MM.1S (cell line): ENCODE measurements at regions not wholly inside any gene's neighbourhood (a gene's known extent, or its start where the extent isn't known, plus 50 kb on each side); places are given as distances from the start of the nearest gene placed in this dataset.
"Not testable (repeated sequence)": the region's sequence is repeated elsewhere in the genome, so short reads cannot be mapped to it uniquely, and the experiment has no call there.

Experiments
- DNase-seq: peaks from one replicate; pipeline ENCODE4 v3.0.0-alpha.2; 2015
- H2AFZ ChIP-seq: fragments of 300-600 bp; sonication (generic); 2 replicates; pipeline ENCODE4 v1.6.0; 2016; ENCODE audit warnings: antibody characterized with exemption, low read length
- H3F3A ChIP-seq: fragments of 300-600 bp; sonication (generic); 2 replicates; pipeline ENCODE4 v1.6.1; 2016; ENCODE audit warnings: mild to moderate bottlenecking, antibody characterized with exemption, low read length, moderate library complexity, mixed read lengths; ENCODE audit not compliant: insufficient read depth
- H3K27ac ChIP-seq: fragments of 300-600 bp; sonication (generic); 2 replicates; pipeline ENCODE4 v1.5.1; 2016; ENCODE audit warnings: mild to moderate bottlenecking, low read length
- H3K27me3 ChIP-seq: fragments of 300-600 bp; sonication (generic); replicated peaks from 2 replicates; pipeline ENCODE4 v1.6.0; 2016; ENCODE audit warnings: low read length; ENCODE audit not compliant: insufficient read depth
- H3K36me3 ChIP-seq: fragments of 300-600 bp; sonication (generic); replicated peaks from 2 replicates; pipeline ENCODE4 v1.6.1; 2016; ENCODE audit warnings: mild to moderate bottlenecking, low read length, mixed read lengths; ENCODE audit not compliant: insufficient read depth
- H3K4me1 ChIP-seq: fragments of 300-600 bp; sonication (generic); 2 replicates; pipeline ENCODE4 v1.6.1; 2016; ENCODE audit warnings: low read length, mixed read lengths
- H3K4me2 ChIP-seq: fragments of 300-600 bp; sonication (generic); 2 replicates; pipeline ENCODE4 v1.6.0; 2016; ENCODE audit warnings: low read depth, low read length
- H3K4me3 ChIP-seq: fragments of 300-600 bp; sonication (generic); 2 replicates; pipeline ENCODE4 v1.5.1; 2016; ENCODE audit warnings: low read length, mixed read lengths
- H3K79me2 ChIP-seq: fragments of 300-600 bp; sonication (generic); 2 replicates; pipeline ENCODE4 v1.6.1; 2016; ENCODE audit warnings: mixed run types, low read length, mixed read lengths
- H3K9ac ChIP-seq: fragments of 300-600 bp; sonication (generic); 2 replicates; pipeline ENCODE4 v1.6.1; 2016; ENCODE audit warnings: low read length, mixed read lengths
- H3K9me2 ChIP-seq: fragments of 300-600 bp; sonication (generic); replicated peaks from 2 replicates; pipeline ENCODE4 v1.6.1; 2016; ENCODE audit warnings: mild to moderate bottlenecking, low read length, mixed read lengths; ENCODE audit not compliant: insufficient read depth
- H3K9me3 ChIP-seq: fragments of 300-600 bp; sonication (generic); replicated peaks from 2 replicates; pipeline ENCODE4 v1.6.1; 2016; ENCODE audit warnings: mild to moderate bottlenecking, low read length, mixed read lengths; ENCODE audit not compliant: insufficient read depth
- H4K20me1 ChIP-seq: fragments of 300-600 bp; sonication (generic); 2 replicates; pipeline ENCODE4 v1.6.1; 2016; ENCODE audit warnings: mild to moderate bottlenecking, low read length, moderate library complexity, mixed read lengths; ENCODE audit not compliant: insufficient read depth
- EZH2 ChIP-seq: fragments of 300-600 bp; sonication (generic); optimal IDR thresholded peaks from 2 replicates; pipeline ENCODE3; 2017; ENCODE audit warnings: low read depth, mild to moderate bottlenecking, antibody characterized with exemption, low read length, mixed read lengths
- EZH2phosphoT487 ChIP-seq: fragments of 300-600 bp; sonication (generic); IDR thresholded peaks from 2 replicates; pipeline ENCODE4 v1.6.1; 2018; ENCODE audit warnings: antibody characterized with exemption, low read length
- TF ChIP-seq, protein P1 (sequence below): fragments of 300-600 bp; sonication (generic); IDR thresholded peaks from 2 replicates; pipeline ENCODE4 v1.5.1; 2016; ENCODE audit warnings: antibody characterized with exemption, low read length, mixed read lengths

DNA sequence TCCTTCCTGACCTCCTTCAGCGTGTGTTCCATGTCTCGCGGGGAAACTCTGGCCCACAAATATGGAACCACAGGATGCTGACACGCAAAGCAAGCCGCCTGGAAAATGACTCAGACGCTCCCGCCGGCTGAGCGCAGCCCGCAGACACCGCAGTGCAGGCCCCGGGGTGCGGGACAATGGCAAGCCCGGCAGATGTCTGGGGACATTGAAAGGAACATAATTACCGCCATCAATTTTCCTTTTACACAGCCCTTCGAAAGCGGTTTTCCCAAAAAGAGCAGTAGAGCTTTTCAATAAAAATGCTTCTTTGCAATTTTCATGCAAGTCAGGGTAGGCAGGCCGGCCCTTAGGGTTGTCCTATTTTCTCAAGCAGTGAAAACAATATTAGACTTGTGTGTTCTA lies 159.2 kb upstream of the SH3BP4 start:
- no peak overlapping the region for H3K27ac ChIP-seq
- H3K9me2 ChIP-seq = no peaks in the 10 kb centered on the region
- no peak overlapping the region for H3K4me2 ChIP-seq
- no peak for DNase-seq
- no peaks in the 10 kb centered on the region for H3K9me3 ChIP-seq
- H4K20me1 ChIP-seq = no peaks in the 10 kb centered on the region
- no peaks in the 10 kb centered on the region for H3K36me3 ChIP-seq
- TF ChIP-seq, protein P1, sequence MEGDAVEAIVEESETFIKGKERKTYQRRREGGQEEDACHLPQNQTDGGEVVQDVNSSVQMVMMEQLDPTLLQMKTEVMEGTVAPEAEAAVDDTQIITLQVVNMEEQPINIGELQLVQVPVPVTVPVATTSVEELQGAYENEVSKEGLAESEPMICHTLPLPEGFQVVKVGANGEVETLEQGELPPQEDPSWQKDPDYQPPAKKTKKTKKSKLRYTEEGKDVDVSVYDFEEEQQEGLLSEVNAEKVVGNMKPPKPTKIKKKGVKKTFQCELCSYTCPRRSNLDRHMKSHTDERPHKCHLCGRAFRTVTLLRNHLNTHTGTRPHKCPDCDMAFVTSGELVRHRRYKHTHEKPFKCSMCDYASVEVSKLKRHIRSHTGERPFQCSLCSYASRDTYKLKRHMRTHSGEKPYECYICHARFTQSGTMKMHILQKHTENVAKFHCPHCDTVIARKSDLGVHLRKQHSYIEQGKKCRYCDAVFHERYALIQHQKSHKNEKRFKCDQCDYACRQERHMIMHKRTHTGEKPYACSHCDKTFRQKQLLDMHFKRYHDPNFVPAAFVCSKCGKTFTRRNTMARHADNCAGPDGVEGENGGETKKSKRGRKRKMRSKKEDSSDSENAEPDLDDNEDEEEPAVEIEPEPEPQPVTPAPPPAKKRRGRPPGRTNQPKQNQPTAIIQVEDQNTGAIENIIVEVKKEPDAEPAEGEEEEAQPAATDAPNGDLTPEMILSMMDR = no peak
- TF ChIP-seq EZH2phosphoT487 = no peak
- no peak for TF ChIP-seq EZH2
- H3K27me3 ChIP-seq = no peaks in the 10 kb centered on the region
- H3K9ac ChIP-seq = no peak overlapping the region
- H2AFZ ChIP-seq = no peak overlapping the region
- H3K4me3 ChIP-seq = no peak overlapping the region
- peaks cover 6% of the 10 kb centered on the region for H3K4me1 ChIP-seq
- H3F3A ChIP-seq = no peaks in the 10 kb centered on the region
- H3K79me2 ChIP-seq = no peaks in the 10 kb centered on the region

DNA sequence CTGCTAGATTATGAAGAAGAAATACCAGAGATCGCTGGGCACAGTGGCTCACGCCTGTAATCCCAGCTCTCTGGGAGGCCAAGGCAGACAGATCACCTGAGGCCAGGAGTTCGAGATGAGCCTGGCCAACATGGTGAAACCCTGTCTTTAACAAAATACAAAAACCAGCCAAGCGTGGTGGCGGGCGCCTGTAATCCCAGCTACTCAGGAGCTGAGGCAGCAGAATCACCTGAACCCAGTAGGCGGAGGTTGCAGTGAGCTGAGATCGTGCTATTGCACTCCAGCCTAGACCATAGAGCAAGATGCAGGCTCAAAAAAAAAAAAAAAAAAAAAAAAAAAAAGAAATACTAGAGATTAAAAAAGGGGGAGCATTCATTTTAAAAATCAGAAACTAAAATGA lies 159.7 kb upstream of the SH3BP4 start:
- not testable (repeated sequence) for H4K20me1 ChIP-seq, H3K4me2 ChIP-seq, H3K27me3 ChIP-seq, H3F3A ChIP-seq, H3K9me2 ChIP-seq, H3K27ac ChIP-seq, H3K9me3 ChIP-seq, H2AFZ ChIP-seq, H3K4me3 ChIP-seq, H3K36me3 ChIP-seq, H3K9ac ChIP-seq, DNase-seq, H3K79me2 ChIP-seq, H3K4me1 ChIP-seq

DNA sequence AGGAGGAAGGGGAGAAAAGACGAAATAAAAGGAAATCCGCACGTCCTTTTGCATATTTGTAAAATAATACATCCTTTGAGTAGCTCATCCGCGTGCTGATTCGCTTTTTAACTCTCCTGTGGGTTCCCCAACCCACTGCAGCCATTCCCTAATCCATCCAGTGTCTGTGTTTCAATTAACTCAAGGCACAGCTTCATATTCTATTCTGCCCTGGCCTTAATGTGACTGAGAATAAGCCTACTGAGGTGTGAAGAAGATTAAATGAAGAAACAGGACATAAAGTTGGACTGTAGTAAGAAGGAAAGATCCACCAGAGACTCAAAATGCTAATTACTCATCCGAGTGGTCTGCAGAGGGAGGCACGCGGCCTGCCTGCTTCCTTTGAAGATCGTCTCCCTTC lies 161.4 kb upstream of the SH3BP4 start:
- no peak overlapping the region for H3K27ac ChIP-seq
- no peaks in the 10 kb centered on the region for H3K36me3 ChIP-seq
- H2AFZ ChIP-seq = no peak overlapping the region
- H3K9me3 ChIP-seq = no peaks in the 10 kb centered on the region
- no peak overlapping the region for H3K4me3 ChIP-seq
- DNase-seq = no peak
- no peaks in the 10 kb centered on the region for H3F3A ChIP-seq
- H3K9ac ChIP-seq = no peak overlapping the region
- H3K79me2 ChIP-seq = no peaks in the 10 kb centered on the region
- H3K9me2 ChIP-seq = no peaks in the 10 kb centered on the region
- no peak for TF ChIP-seq EZH2phosphoT487
- TF ChIP-seq EZH2 = no peak
- TF ChIP-seq, protein P1 = no peak
- no peaks in the 10 kb centered on the region for H4K20me1 ChIP-seq
- no peaks in the 10 kb centered on the region for H3K4me1 ChIP-seq
- H3K27me3 ChIP-seq = no peaks in the 10 kb centered on the region
- H3K4me2 ChIP-seq = no peak overlapping the region

DNA sequence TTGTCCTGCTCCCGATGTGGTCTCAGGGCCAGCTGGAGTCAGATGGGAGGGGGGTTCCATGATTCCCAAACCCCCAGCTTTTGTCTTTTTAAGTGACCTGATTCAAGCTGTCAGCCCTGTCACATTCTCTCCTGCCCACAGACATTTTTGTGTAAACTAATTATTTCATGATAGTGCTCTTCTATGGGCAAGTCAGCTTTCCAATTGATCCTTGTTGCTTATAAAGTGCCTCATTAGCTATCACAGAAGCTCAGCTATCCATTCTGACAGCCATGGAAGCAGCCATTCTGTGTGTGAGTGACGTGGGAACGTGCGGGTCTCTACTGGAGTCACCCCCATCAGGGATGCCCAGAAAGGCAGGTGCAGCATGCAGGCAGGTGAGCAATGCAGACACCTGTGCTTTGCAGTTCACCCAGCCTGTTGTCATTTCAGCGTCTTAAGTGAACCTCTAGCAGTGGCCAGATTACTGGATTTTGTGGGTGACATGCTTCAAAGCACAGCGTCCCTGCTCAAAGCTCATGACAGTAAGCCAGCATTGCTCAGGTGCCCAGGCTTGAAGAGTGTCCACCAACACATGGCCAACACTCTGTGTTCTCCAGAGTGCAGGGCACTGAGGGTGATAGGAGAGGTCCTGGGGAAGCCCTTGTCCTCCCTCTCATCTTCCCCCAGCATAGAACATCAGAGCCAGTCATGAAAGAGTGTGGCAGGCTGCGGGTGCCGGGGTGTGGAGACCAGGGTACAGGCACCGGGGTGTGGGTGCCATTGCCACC lies 162.1 kb upstream of the SH3BP4 start:
- no peak overlapping the region for H3K9ac ChIP-seq
- no peaks in the 10 kb centered on the region for H3K36me3 ChIP-seq
- H3K4me3 ChIP-seq = no peak overlapping the region
- H3K9me2 ChIP-seq = no peaks in the 10 kb centered on the region
- DNase-seq = no peak
- no peak for TF ChIP-seq EZH2
- TF ChIP-seq, protein P1 = no peak
- no peak for TF ChIP-seq EZH2phosphoT487
- H2AFZ ChIP-seq = no peak overlapping the region
- H3K27me3 ChIP-seq = no peaks in the 10 kb centered on the region
- no peaks in the 10 kb centered on the region for H3K4me1 ChIP-seq
- H3K9me3 ChIP-seq = no peaks in the 10 kb centered on the region
- H3K27ac ChIP-seq = no peak overlapping the region
- no peaks in the 10 kb centered on the region for H3F3A ChIP-seq
- no peaks in the 10 kb centered on the region for H4K20me1 ChIP-seq
- no peak overlapping the region for H3K4me2 ChIP-seq
- H3K79me2 ChIP-seq = no peaks in the 10 kb centered on the region
